ENCODE measurements at regions not wholly inside any gene's neighbourhood (a gene's known extent, or its start where the extent isn't known, plus 50 kb on each side); places are given as distances from the start of the nearest gene placed in this dataset.

DNA sequence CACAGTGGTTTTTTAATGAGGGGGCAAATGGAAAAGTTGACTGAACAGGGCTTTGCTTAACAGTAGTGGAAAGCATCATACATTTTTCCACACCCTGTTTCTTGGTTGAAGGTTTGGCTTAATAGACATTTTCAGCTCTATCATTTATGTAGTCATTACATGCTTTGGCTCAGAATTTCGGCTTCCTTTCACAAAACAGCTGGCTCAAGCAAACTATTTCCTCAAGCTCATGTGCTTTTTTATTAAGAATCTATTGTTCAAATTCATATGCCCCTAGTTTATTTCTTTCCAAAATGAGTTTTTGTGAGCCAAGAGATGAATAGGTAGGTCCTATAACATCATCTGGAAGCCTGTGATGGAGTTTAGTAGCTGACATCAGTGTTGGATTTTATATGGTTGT is 113.8 kb downstream of the SLITRK6 start:
- TF ChIP-seq POLR2AphosphoS5 (IDR thresholded peaks at IDR 0.05; ENCODE audit: borderline replicate concordance, low read depth, low read length) (no peak), EZH2 (IDR thresholded peaks at IDR 0.05) (no peak)
